Activated naive CD4-positive, alpha-beta T cell treated with anti-CD3 and anti-CD28 coated beads, Interleukin-2, amount 50 U/mL, for 72 hours (primary cell): ENCODE measurements at regions not wholly inside any gene's neighbourhood (a gene's known extent, or its start where the extent isn't known, plus 50 kb on each side); places are given as distances from the start of the nearest gene placed in this dataset.

Experiments
- ATAC-seq, 2 donors: fragments of 150-1000 bp; cut with Tn5 transposase; 2 replicates each; pipeline ENCODE4 v1.10.0; 2021; ENCODE audit warnings: mild to moderate bottlenecking in 2 of 2, moderate library complexity in 2 of 2
- DNase-seq, 2 donors: peaks; one replicate each; pipeline ENCODE4 v3.0.0; 2021 to 2022; ENCODE audit warnings: low spot score in 2 of 2
- H3K27ac Mint-ChIP-seq, 2 donors: one replicate each; pipeline ENCODE4 v1.8.0; 2022; ENCODE audit warnings: mild to moderate bottlenecking in 2 of 2, mixed read lengths in 2 of 2
- H3K36me3 Mint-ChIP-seq, 2 donors: one replicate each; pipeline ENCODE4 v1.8.0; 2022; ENCODE audit warnings: mixed read lengths in 2 of 2
- H3K9me3 Mint-ChIP-seq, 2 donors: one replicate each; pipeline ENCODE4 v1.8.0; 2022; ENCODE audit warnings: mixed read lengths in 2 of 2

- no peak for ATAC-seq
Observed at GRCh38 chr11:28481616-28482480, 373.7 kb downstream of the METTL15 start.

GRCh38 chr11:28480406-28480805 lies 372.2 kb downstream of the METTL15 start:
- no peak for ATAC-seq
- Mint-ChIP-seq H3K36me3 (no peaks in the 10 kb centered on the region), H3K27ac (no peak overlapping the region), H3K9me3 (no peaks in the 10 kb centered on the region)
- no peak for DNase-seq

More at GRCh38 chr11:28481616-28482480, 373.7 kb downstream of the METTL15 start:
- no peak for DNase-seq
- H3K36me3 Mint-ChIP-seq = no peaks in the 10 kb centered on the region
- no peaks in the 10 kb centered on the region for H3K9me3 Mint-ChIP-seq
- H3K27ac Mint-ChIP-seq = no peak overlapping the region

- Mint-ChIP-seq H3K9me3 (no peaks in the 10 kb centered on the region), H3K36me3 (no peaks in the 10 kb centered on the region), H3K27ac (no peak overlapping the region)
- no peak for ATAC-seq
- no peak for DNase-seq
Observed at GRCh38 chr11:28476864-28477263, 368.7 kb downstream of the METTL15 start.

- Mint-ChIP-seq H3K27ac (no peak overlapping the region), H3K36me3 (no peaks in the 10 kb centered on the region), H3K9me3 (no peaks in the 10 kb centered on the region)
- DNase-seq = no peak
- ATAC-seq = no peak
Observed at GRCh38 chr11:28476049-28476448, 367.9 kb downstream of the METTL15 start.

GRCh38 chr11:28472904-28473303 lies 364.7 kb downstream of the METTL15 start:
- DNase-seq = no peak
- H3K36me3 Mint-ChIP-seq = no peaks in the 10 kb centered on the region
- H3K27ac Mint-ChIP-seq = no peak overlapping the region
- H3K9me3 Mint-ChIP-seq = no peaks in the 10 kb centered on the region
- ATAC-seq = no peak

- Mint-ChIP-seq H3K36me3 (no peaks in the 10 kb centered on the region), H3K9me3 (no peaks in the 10 kb centered on the region), H3K27ac (no peak overlapping the region)
- DNase-seq (no peak), ATAC-seq (no peak)
Observed at GRCh38 chr11:28471537-28471936, 363.3 kb downstream of the METTL15 start.

- no peak for ATAC-seq
- Mint-ChIP-seq H3K36me3 (no peaks in the 10 kb centered on the region), H3K27ac (no peak overlapping the region)
Observed at GRCh38 chr11:28470180-28470579, 362.0 kb downstream of the METTL15 start.

GRCh38 chr11:28466506-28466905 lies 358.3 kb downstream of the METTL15 start:
- Mint-ChIP-seq H3K27ac (no peak overlapping the region), H3K36me3 (no peaks in the 10 kb centered on the region), H3K9me3 (no peaks in the 10 kb centered on the region)
- DNase-seq (no peak), ATAC-seq (no peak)

More at GRCh38 chr11:28470180-28470579, 362.0 kb downstream of the METTL15 start:
- DNase-seq = no peak
- no peaks in the 10 kb centered on the region for H3K9me3 Mint-ChIP-seq

GRCh38 chr11:28464252-28464867 lies 356.2 kb downstream of the METTL15 start:
- no peaks in the 10 kb centered on the region for H3K9me3 Mint-ChIP-seq
- DNase-seq (no peak), ATAC-seq (no peak)
- no peak overlapping the region for H3K27ac Mint-ChIP-seq
- no peaks in the 10 kb centered on the region for H3K36me3 Mint-ChIP-seq

- H3K27ac Mint-ChIP-seq = no peak overlapping the region
- ATAC-seq = no peak
Observed at GRCh38 chr11:28463826-28464225, 355.6 kb downstream of the METTL15 start.

GRCh38 chr11:28461846-28462245 lies 353.7 kb downstream of the METTL15 start:
- ATAC-seq = no peak
- DNase-seq = no peak
- H3K36me3 Mint-ChIP-seq = no peaks in the 10 kb centered on the region
- no peak overlapping the region for H3K27ac Mint-ChIP-seq
- no peaks in the 10 kb centered on the region for H3K9me3 Mint-ChIP-seq

More at GRCh38 chr11:28463826-28464225, 355.6 kb downstream of the METTL15 start:
- no peaks in the 10 kb centered on the region for H3K36me3 Mint-ChIP-seq
- no peaks in the 10 kb centered on the region for H3K9me3 Mint-ChIP-seq
- DNase-seq = no peak

GRCh38 chr11:28461338-28461737 lies 353.1 kb downstream of the METTL15 start:
- DNase-seq (no peak), ATAC-seq (no peak)
- Mint-ChIP-seq H3K9me3 (no peaks in the 10 kb centered on the region), H3K36me3 (no peaks in the 10 kb centered on the region), H3K27ac (no peak overlapping the region)

- ATAC-seq = no peak
- H3K36me3 Mint-ChIP-seq = no peaks in the 10 kb centered on the region
Observed at GRCh38 chr11:28460348-28460747, 352.2 kb downstream of the METTL15 start.

GRCh38 chr11:28459912-28460311 lies 351.7 kb downstream of the METTL15 start:
- DNase-seq (no peak), ATAC-seq (no peak)
- Mint-ChIP-seq H3K9me3 (no peaks in the 10 kb centered on the region), H3K36me3 (no peaks in the 10 kb centered on the region), H3K27ac (no peak overlapping the region)

More at GRCh38 chr11:28460348-28460747, 352.2 kb downstream of the METTL15 start:
- Mint-ChIP-seq H3K9me3 (no peaks in the 10 kb centered on the region), H3K27ac (no peak overlapping the region)
- no peak for DNase-seq

GRCh38 chr11:28457481-28458065 lies 349.4 kb downstream of the METTL15 start:
- Mint-ChIP-seq H3K9me3 (peaks cover 5 to 6% of the 10 kb centered on the region in 2 donors), H3K27ac (no peak overlapping the region), H3K36me3 (no peaks in the 10 kb centered on the region)
- DNase-seq = no peak
- ATAC-seq = no peak

- no peak for ATAC-seq
- Mint-ChIP-seq H3K36me3 (no peaks in the 10 kb centered on the region), H3K27ac (no peak overlapping the region), H3K9me3 (peaks cover 4 to 9% of the 10 kb centered on the region in 2 donors)
- no peak for DNase-seq
Observed at GRCh38 chr11:28448186-28448585, 340.0 kb downstream of the METTL15 start.

- no peak for DNase-seq
- H3K27ac Mint-ChIP-seq = no peak overlapping the region
- H3K9me3 Mint-ChIP-seq = peaks cover 4 to 9% of the 10 kb centered on the region in 2 donors
- no peak for ATAC-seq
- H3K36me3 Mint-ChIP-seq = no peaks in the 10 kb centered on the region
Observed at GRCh38 chr11:28447226-28447625, 339.0 kb downstream of the METTL15 start.
